ENCODE measurements at regions not wholly inside any gene's neighbourhood (a gene's known extent, or its start where the extent isn't known, plus 50 kb on each side); places are given as distances from the start of the nearest gene placed in this dataset.
A peak's percentile ranks its signal among the peaks of the same experiment; 100 is the strongest.

GRCh38 chr2:215619989-215620388 lies 184.1 kb upstream of the FN1 start (continued):
- TF ChIP-seq MGA (IDR thresholded peaks at IDR 0.05) (peak; percentile 66; the same call in 1 of the 2 replicates), CEBPG (CRISPR knock-in tag; IDR thresholded peaks at IDR 0.05) (peak; percentile 99), CEBPG (tag; conservative IDR thresholded peaks at IDR 0.05 in 1 of 2, IDR thresholded peaks at IDR 0.05 in 1 of 2) (peak; percentile 98 to 100), DEAF1 (CRISPR knock-in tag; IDR thresholded peaks at IDR 0.05) (no peak), ZNF431 (CRISPR knock-in tag; IDR thresholded peaks at IDR 0.05) (0 out of 2 replicates have a peak, but pooled peaks have one; percentile 34), DACH1 (IDR thresholded peaks at IDR 0.05; ENCODE audit: partially characterized antibody) (peak; percentile 47), RCOR1 (IDR thresholded peaks at IDR 0.05; ENCODE audit: borderline replicate concordance in 1 of 2, low read depth in 2 of 2, low read length in 2 of 2) (peak in 1 of 2 experiments; percentile 31; a peak in 1 of 4 replicates), ILK (tag; IDR thresholded peaks at IDR 0.05; ENCODE audit: borderline replicate concordance, low read depth) (no peak), SMAD1 (IDR thresholded peaks at IDR 0.05; ENCODE audit: low read depth, low read length, partially characterized antibody) (no peak), ZNF280A (IDR thresholded peaks at IDR 0.05; ENCODE audit: low read depth, partially characterized antibody) (no peak)
